Psoas muscle (tissue), 7 donors: ENCODE measurements at regions not wholly inside any gene's neighbourhood (a gene's known extent, or its start where the extent isn't known, plus 50 kb on each side); places are given as distances from the start of the nearest gene placed in this dataset.
A peak's percentile ranks its signal among the peaks of the same experiment; 100 is the strongest.
"Not testable (repeated sequence)": the region's sequence is repeated elsewhere in the genome, so short reads cannot be mapped to it uniquely, and the experiment has no call there.

ENCODE experiments used
- ATAC-seq, 4 donors: fragments of 200-7000 bp; cut with Tn5 transposase; one replicate each; pipeline ENCODE4 v1.9.1; 2020; ENCODE audit warnings: moderate library complexity in 3 of 4, mild to moderate bottlenecking in 2 of 4
- DNase-seq, 2 donors: peaks; one replicate each; pipeline ENCODE4 v3.0.0-alpha.2; 2020
- H3K27ac ChIP-seq: fragments of 200-600 bp; one replicate; pipeline ENCODE4 v1.8.0; 2022
- H3K27me3 ChIP-seq, 3 donors: fragments of 200-600 bp in 1 of 3; one replicate each; pipeline versions ENCODE4 v1.6.1 to v1.8.0; 2013 to 2022; ENCODE audit warnings: low read length in 2 of 3, mild to moderate bottlenecking in 2 of 3, moderate library complexity in 1 of 3; ENCODE audit not compliant: insufficient read depth in 3 of 3
- H3K36me3 ChIP-seq, 2 donors: fragments of 200-600 bp in 1 of 2; one replicate each; pipeline versions ENCODE4 v1.6.1 to v1.8.0; 2013 to 2022; ENCODE audit warnings: low read depth in 1 of 2, mild to moderate bottlenecking in 1 of 2, moderate library complexity in 1 of 2; ENCODE audit not compliant: insufficient read depth in 1 of 2
- H3K4me1 ChIP-seq: fragments of 200-600 bp; one replicate; pipeline ENCODE4 v1.8.0; 2022
- H3K4me3 ChIP-seq: fragments of 200-600 bp; one replicate; pipeline ENCODE4 v1.8.0; 2022; ENCODE audit warnings: mild to moderate bottlenecking
- H3K9me3 ChIP-seq: fragments of 200-600 bp; one replicate; pipeline ENCODE4 v1.8.0; 2022
- CTCF ChIP-seq: fragments of 200-600 bp; IDR thresholded peaks from one replicate; pipeline ENCODE4 v1.8.0; 2022; ENCODE audit warnings: antibody characterized with exemption
- WGBS, 3 donors: extraction: QIAGEN DNeasy Blood & Tissue Kit; methylation state at CpG; one replicate each; pipeline versions ENCODE4 v1.1.6 to v1.1.7; 2013; 5-methylcytosine and 5-hydroxymethylcytosine counted together
- intact Hi-C, 2 donors: fragments of 100-400 bp; cut with DNase I; formaldehyde crosslinking; loops; one replicate each; pipeline versions ENCODE4 v1.11.0 to v1.14.2; 2022
- donor health status: healthy with polysubstance abuse.
- donor health status: DM: no; HTN: no; CAD: no; lungs with moderate emphysema.
- donor health status: Bipolar disorder and iron deficiency.
- donor health status: healthy.
- donor health status: DM: yes; HTN: yes; CAD: no.
- donor health status: DM: no; HTN: no; CAD: no.
- donor health status: DM: yes; HTN: yes; CAD: no.

- no peak for TF ChIP-seq CTCF
- Histone ChIP-seq H3K9me3 (peaks cover 17% of the 10 kb centered on the region), H3K27ac (no peak overlapping the region), H3K4me3 (no peak overlapping the region), H3K36me3 (no peaks in the 10 kb centered on the region), H3K27me3 (no peaks in the 10 kb centered on the region), H3K4me1 (no peaks in the 10 kb centered on the region)
- ATAC-seq (no peak), DNase-seq (no peak)
- 75 to 92% (median 84%) methylated on average over 4 of the region's 4 CpGs for WGBS, 3 donors
- intact Hi-C loops, result no loop called here
Observed at GRCh38 chr6:144667532-144668503, 382.7 kb downstream of the UTRN start.

- H3K27me3 ChIP-seq, H3K27ac ChIP-seq, H3K4me1 ChIP-seq, intact Hi-C loops, H3K36me3 ChIP-seq, ATAC-seq, DNase-seq, H3K4me3 ChIP-seq: not testable (repeated sequence)
- 100% methylated on average over 1 of the region's 1 CpG for WGBS, 3 donors
- H3K9me3 ChIP-seq, result peaks cover 33% of the 10 kb centered on the region
Observed at GRCh38 chr6:144670259-144670658, 385.1 kb downstream of the UTRN start.

GRCh38 chr6:144673807-144674206 lies 388.7 kb downstream of the UTRN start:
- H3K9me3 ChIP-seq, result peaks cover 39% of the 10 kb centered on the region
- H3K4me3 ChIP-seq, result no peak overlapping the region
- WGBS, 3 donors, result 80 to 98% (median 97%) methylated on average over 3 of the region's 3 CpGs
- ATAC-seq (no peak), DNase-seq (no peak)
- peaks cover 14% of the 10 kb centered on the region for H3K4me1 ChIP-seq
- TF ChIP-seq CTCF, result no peak
- no peaks in the 10 kb centered on the region for H3K36me3 ChIP-seq
- no peaks in the 10 kb centered on the region for H3K27me3 ChIP-seq
- H3K27ac ChIP-seq, result no peak overlapping the region
- intact Hi-C loops, result no loop called here

- Histone ChIP-seq H3K4me1 (peaks cover 14% of the 10 kb centered on the region), H3K27ac (peak overlapping the region; percentile 30), H3K36me3 (no peaks in the 10 kb centered on the region), H3K4me3 (no peak overlapping the region), H3K9me3 (peaks cover 36% of the 10 kb centered on the region), H3K27me3 (no peaks in the 10 kb centered on the region)
- intact Hi-C loops, result no loop called here
- WGBS, 3 donors, result 38 to 64% (median 41%) methylated on average over 6 of the region's 6 CpGs
- DNase-seq, result peak in 1 of 2 donors; percentile 20
- peak; percentile 82 to 93 (median 88) for ATAC-seq
- no peak for TF ChIP-seq CTCF
Observed at GRCh38 chr6:144675231-144675861, 390.2 kb downstream of the UTRN start.

GRCh38 chr6:144676310-144676709 lies 391.2 kb downstream of the UTRN start:
- intact Hi-C loops, result not testable (repeated sequence)

GRCh38 chr6:144677263-144677662 lies 392.1 kb downstream of the UTRN start:
- H3K27me3 ChIP-seq, H3K36me3 ChIP-seq, ATAC-seq, intact Hi-C loops, DNase-seq, H3K27ac ChIP-seq, H3K4me3 ChIP-seq: not testable (repeated sequence)
- 98 to 100% (median 99%) methylated on average over 4 of the region's 4 CpGs for WGBS, 3 donors
- Histone ChIP-seq H3K4me1 (peaks cover 14% of the 10 kb centered on the region), H3K9me3 (peaks cover 22% of the 10 kb centered on the region)

More at GRCh38 chr6:144676310-144676709, 391.2 kb downstream of the UTRN start:
- H3K4me3 ChIP-seq, H3K27me3 ChIP-seq, ATAC-seq, DNase-seq, H3K27ac ChIP-seq, H3K36me3 ChIP-seq: not testable (repeated sequence)
- Histone ChIP-seq H3K4me1 (peaks cover 14% of the 10 kb centered on the region), H3K9me3 (peaks cover 26% of the 10 kb centered on the region)
- WGBS, 3 donors, result 93 to 98% (median 94%) methylated on average over 3 of the region's 3 CpGs
